GM23248 (cell line): ENCODE measurements at regions not wholly inside any gene's neighbourhood (a gene's known extent, or its start where the extent isn't known, plus 50 kb on each side); places are given as distances from the start of the nearest gene placed in this dataset.

Source experiments
- EZH2 ChIP-seq: fragments of 200-600 bp; sonication (generic); IDR thresholded peaks from 2 replicates; pipeline ENCODE4 v1.6.1; 2018; ENCODE audit warnings: antibody characterized with exemption, mild to moderate bottlenecking; ENCODE audit not compliant: insufficient read depth, poor library complexity, severe bottlenecking
- EZH2phosphoT487 ChIP-seq: fragments of 200-600 bp; sonication (generic); IDR thresholded peaks from 2 replicates; pipeline ENCODE4 v1.6.1; 2018; ENCODE audit warnings: antibody characterized with exemption, moderate library complexity, mild to moderate bottlenecking, low read depth; ENCODE audit not compliant: insufficient read depth

GRCh38 chr6:76837564-76837963, 625.7 kb downstream of the HTR1B start:
- TF ChIP-seq EZH2phosphoT487 (no peak), EZH2 (no peak)
